HEK293 (cell line): ENCODE measurements at regions not wholly inside any gene's neighbourhood (a gene's known extent, or its start where the extent isn't known, plus 50 kb on each side); places are given as distances from the start of the nearest gene placed in this dataset.

ENCODE experiments used
- CTCF ChIA-PET: fragments of 350-600 bp; formaldehyde crosslinking; extraction: SDS; loops from one replicate; lab custom pipeline; 2021; ENCODE audit warnings: antibody characterized with exemption; lab: Yijun Ruan, JAX
- POLR2A ChIA-PET: fragments of 300-600 bp; formaldehyde crosslinking; extraction: SDS; loops from one replicate; lab custom pipeline; 2020; ENCODE audit warnings: antibody characterized with exemption, inconsistent platforms; lab: Yijun Ruan, JAX
- H3K27ac ChIP-seq: fragments of 200-500 bp; sonication (Bioruptor generic); 2 replicates; pipeline ENCODE4 v1.5.1; 2014; ENCODE audit warnings: low read depth, low read length, control low read depth, inconsistent platforms; ENCODE audit errors: extremely low read depth
- H3K36me3 ChIP-seq, 2 experiments: fragments of 200-500 bp in 1 of 2; sonication (Bioruptor generic) in 1 of 2; 1 replicate in 1 of 2; 2 replicates in 1 of 2; pipeline ENCODE4 v1.5.1; 2014 to 2017; ENCODE audit warnings: inconsistent platforms in 2 of 2, low read length in 2 of 2; ENCODE audit not compliant: control insufficient read depth in 2 of 2, insufficient read depth in 1 of 2
- H3K4me1 ChIP-seq: fragments of 200-500 bp; sonication (Bioruptor generic); 2 replicates; pipeline ENCODE4 v1.5.1; 2014; ENCODE audit warnings: mild to moderate bottlenecking, low read length, inconsistent platforms; ENCODE audit not compliant: control insufficient read depth, insufficient read depth
- H3K4me3 ChIP-seq: 2 replicates; pipeline ENCODE4 v1.5.1; 2011; ENCODE audit warnings: low read depth, mild to moderate bottlenecking, control low read depth, low read length, moderate library complexity
- H3K9me3 ChIP-seq: fragments of 200-500 bp; sonication (Bioruptor generic); 2 replicates; pipeline ENCODE4 v1.5.1; 2014; ENCODE audit warnings: low read depth, low read length, inconsistent platforms; ENCODE audit not compliant: control insufficient read depth, insufficient read depth
- BCL6B ChIP-seq: fragments of 450-650 bp; formaldehyde crosslinking; IDR thresholded peaks from 2 replicates; pipeline ENCODE4 v1.5.1; 2017; ENCODE audit warnings: missing biosample characterization, missing genetic modification characterization
- GLI4 ChIP-seq: fragments of 450-650 bp; formaldehyde crosslinking; IDR thresholded peaks from 2 replicates; pipeline ENCODE4 v1.5.1; 2016; ENCODE audit warnings: missing biosample characterization, missing genetic modification characterization
- PRDM1 ChIP-seq: fragments of 450-650 bp; formaldehyde crosslinking; IDR thresholded peaks from 2 replicates; pipeline ENCODE4; 2016; ENCODE audit warnings: missing biosample characterization, missing genetic modification characterization
- ZBTB44 ChIP-seq: fragments of 450-650 bp; IDR thresholded peaks from 2 replicates; pipeline ENCODE4 v1.5.1; 2018; ENCODE audit warnings: missing biosample characterization, mild to moderate bottlenecking, missing genetic modification characterization
- ZBTB6 ChIP-seq: fragments of 450-650 bp; formaldehyde crosslinking; IDR thresholded peaks from 2 replicates; pipeline ENCODE4 v1.5.1; 2017; ENCODE audit warnings: missing biosample characterization, missing genetic modification characterization
- ZFP3 ChIP-seq: fragments of 450-650 bp; formaldehyde crosslinking; IDR thresholded peaks from 2 replicates; pipeline ENCODE4 v1.5.1; 2016; ENCODE audit warnings: low read depth, missing biosample characterization, missing genetic modification characterization
- ZNF266 ChIP-seq: fragments of 450-650 bp; formaldehyde crosslinking; IDR thresholded peaks from 2 replicates; pipeline ENCODE4 v1.5.1; 2016; ENCODE audit warnings: missing biosample characterization, missing genetic modification characterization, low read depth
- ZNF37A ChIP-seq: fragments of 450-650 bp; IDR thresholded peaks from 2 replicates; pipeline ENCODE4 v1.5.1; 2018; ENCODE audit warnings: missing biosample characterization, missing genetic modification characterization
- ZNF48 ChIP-seq: fragments of 450-650 bp; formaldehyde crosslinking; IDR thresholded peaks from 2 replicates; pipeline ENCODE4 v1.5.1; 2016; ENCODE audit warnings: missing biosample characterization, missing genetic modification characterization
- ZSCAN4 ChIP-seq: fragments of 450-650 bp; formaldehyde crosslinking; IDR thresholded peaks from 2 replicates; pipeline ENCODE4 v1.5.1; 2017; ENCODE audit warnings: missing biosample characterization, missing genetic modification characterization

- ChIA-PET CTCF (no interaction called here), POLR2A (no interaction called here)
- TF ChIP-seq GLI4 (tag by site-specific recombination) (no peak), ZSCAN4 (tag by site-specific recombination) (peak; percentile 38; the same call in 1 of the 2 replicates), ZBTB6 (tag by site-specific recombination) (no peak), ZFP3 (tag by site-specific recombination) (no peak)
- H3K4me1 ChIP-seq = no peaks in the 10 kb centered on the region
- no peaks in the 10 kb centered on the region for H3K36me3 ChIP-seq
- H3K4me3 ChIP-seq = no peak overlapping the region
- H3K27ac ChIP-seq = no peak overlapping the region
- no peaks in the 10 kb centered on the region for H3K9me3 ChIP-seq
Measured at GRCh38 chr13:112217431-112217830, 150.5 kb downstream of the SOX1 start.

- no peak for TF ChIP-seq ZNF37A (tag by site-specific recombination)
- 0 out of 2 replicates have a peak, but pooled peaks have one; percentile 15 for TF ChIP-seq PRDM1 (tag by site-specific recombination)
- TF ChIP-seq, all 188 proteins: peak for 1
- Histone ChIP-seq H3K9me3 (no peaks in the 10 kb centered on the region), H3K27ac (no peak overlapping the region), H3K36me3 (no peaks in the 10 kb centered on the region), H3K4me1 (no peaks in the 10 kb centered on the region), H3K4me3 (no peak overlapping the region)
- CTCF ChIA-PET = no interaction called here
- POLR2A ChIA-PET = no interaction called here
Measured at GRCh38 chr13:112218416-112218815, 151.5 kb downstream of the SOX1 start.

GRCh38 chr13:112219740-112220139 lies 152.8 kb downstream of the SOX1 start:
- H3K4me1 ChIP-seq = no peaks in the 10 kb centered on the region
- TF ChIP-seq ZNF266 (tag by site-specific recombination) = no peak
- no peaks in the 10 kb centered on the region for H3K36me3 ChIP-seq
- ChIA-PET POLR2A (no interaction called here), CTCF (interaction anchor here (0.7 kb wide), 1 partner anchor 12 kb away, joined by 3 read pairs; no protein-coding TSS in a partner anchor)
- H3K9me3 ChIP-seq = no peaks in the 10 kb centered on the region
- H3K27ac ChIP-seq = no peak overlapping the region
- no peak overlapping the region for H3K4me3 ChIP-seq

- Histone ChIP-seq H3K9me3 (no peaks in the 10 kb centered on the region), H3K36me3 (no peaks in the 10 kb centered on the region), H3K4me1 (no peaks in the 10 kb centered on the region), H3K27ac (no peak overlapping the region), H3K4me3 (no peak overlapping the region)
- CTCF ChIA-PET = interaction anchor here (0.7 kb wide), 1 partner anchor 13 kb away, joined by 3 read pairs; no protein-coding TSS in a partner anchor
- POLR2A ChIA-PET = no interaction called here
- no peak for TF ChIP-seq ZNF48 (tag by site-specific recombination)
- no peak for TF ChIP-seq BCL6B (tag by site-specific recombination)
- TF ChIP-seq ZBTB44 (tag by site-specific recombination) = no peak
Measured at GRCh38 chr13:112220296-112220875, 153.4 kb downstream of the SOX1 start.
